Activated CD4-positive, alpha-beta memory T cell treated with anti-CD3 and anti-CD28 coated beads, Interleukin-2, amount 10 ng/mL, durations not matched to agents 7 days and 5 days (primary cell): ENCODE measurements at regions not wholly inside any gene's neighbourhood (a gene's known extent, or its start where the extent isn't known, plus 50 kb on each side); places are given as distances from the start of the nearest gene placed in this dataset.

Source experiments
- CTCF ChIA-PET: fragments of 350-600 bp; sonication (Branson Sonifier 250); formaldehyde crosslinking; loops from one replicate; lab custom pipeline; 2021; ENCODE audit warnings: antibody characterized with exemption, inconsistent platforms; lab: Charles Lee
- POLR2A ChIA-PET: fragments of 350-600 bp; sonication (Branson Sonifier 250); formaldehyde crosslinking; loops from one replicate; lab custom pipeline; 2021; ENCODE audit warnings: antibody characterized with exemption; lab: Charles Lee
- DNase-seq: peaks from one replicate; pipeline ENCODE4 v3.0.0-alpha.2; 2020
- H3K27ac Mint-ChIP-seq: one replicate; pipeline ENCODE4 v1.8.0; 2021; ENCODE audit warnings: mild to moderate bottlenecking, mixed read lengths
- H3K27me3 Mint-ChIP-seq: one replicate; pipeline ENCODE4 v1.8.0; 2021; ENCODE audit warnings: mixed read lengths
- H3K36me3 Mint-ChIP-seq: one replicate; pipeline ENCODE4 v1.8.0; 2021; ENCODE audit warnings: low read depth, mixed read lengths
- H3K4me1 Mint-ChIP-seq: one replicate; pipeline ENCODE4 v1.8.0; 2021; ENCODE audit warnings: mixed read lengths
- H3K4me3 Mint-ChIP-seq: one replicate; pipeline ENCODE4 v1.8.0; 2021; ENCODE audit warnings: mild to moderate bottlenecking, mixed read lengths
- H3K9me3 Mint-ChIP-seq: one replicate; pipeline ENCODE4 v1.8.0; 2021; ENCODE audit warnings: mixed read lengths

- ChIA-PET CTCF (no interaction called here), POLR2A (no interaction called here)
- Mint-ChIP-seq H3K27ac (no peak overlapping the region), H3K27me3 (no peaks in the 10 kb centered on the region), H3K36me3 (no peaks in the 10 kb centered on the region), H3K9me3 (peaks cover 3% of the 10 kb centered on the region), H3K4me3 (no peak overlapping the region), H3K4me1 (no peaks in the 10 kb centered on the region)
- no peak for DNase-seq
Observed at GRCh38 chr3:167120828-167121227, 259.3 kb downstream of the ZBBX start.

GRCh38 chr3:167116120-167116922 lies 263.8 kb downstream of the ZBBX start:
- no peak overlapping the region for H3K4me3 Mint-ChIP-seq
- ChIA-PET CTCF (no interaction called here), POLR2A (no interaction called here)
- no peak for DNase-seq
- no peaks in the 10 kb centered on the region for H3K4me1 Mint-ChIP-seq
- H3K27ac Mint-ChIP-seq = no peak overlapping the region
- no peaks in the 10 kb centered on the region for H3K36me3 Mint-ChIP-seq
- no peaks in the 10 kb centered on the region for H3K9me3 Mint-ChIP-seq
- H3K27me3 Mint-ChIP-seq = no peaks in the 10 kb centered on the region

- no peaks in the 10 kb centered on the region for H3K9me3 Mint-ChIP-seq
- H3K4me1 Mint-ChIP-seq = no peaks in the 10 kb centered on the region
- ChIA-PET POLR2A (no interaction called here), CTCF (no interaction called here)
- no peaks in the 10 kb centered on the region for H3K36me3 Mint-ChIP-seq
- H3K27me3 Mint-ChIP-seq = no peaks in the 10 kb centered on the region
- DNase-seq = no peak
- H3K27ac Mint-ChIP-seq = no peak overlapping the region
- no peak overlapping the region for H3K4me3 Mint-ChIP-seq
Observed at GRCh38 chr3:167115331-167115934, 264.7 kb downstream of the ZBBX start.

- ChIA-PET POLR2A (no interaction called here), CTCF (no interaction called here)
- no peak overlapping the region for H3K4me3 Mint-ChIP-seq
Observed at GRCh38 chr3:167114619-167115018, 265.5 kb downstream of the ZBBX start.

GRCh38 chr3:167113035-167113830 lies 266.9 kb downstream of the ZBBX start:
- Mint-ChIP-seq H3K27me3 (no peaks in the 10 kb centered on the region), H3K36me3 (no peaks in the 10 kb centered on the region), H3K27ac (no peak overlapping the region), H3K4me3 (no peak overlapping the region), H3K9me3 (no peaks in the 10 kb centered on the region), H3K4me1 (no peaks in the 10 kb centered on the region)
- no peak for DNase-seq
- ChIA-PET POLR2A (no interaction called here), CTCF (no interaction called here)

More at GRCh38 chr3:167114619-167115018, 265.5 kb downstream of the ZBBX start:
- no peak overlapping the region for H3K27ac Mint-ChIP-seq
- DNase-seq = no peak
- no peaks in the 10 kb centered on the region for H3K36me3 Mint-ChIP-seq
- no peaks in the 10 kb centered on the region for H3K27me3 Mint-ChIP-seq
- H3K4me1 Mint-ChIP-seq = no peaks in the 10 kb centered on the region
- no peaks in the 10 kb centered on the region for H3K9me3 Mint-ChIP-seq

GRCh38 chr3:167110901-167111300 lies 269.2 kb downstream of the ZBBX start:
- no peaks in the 10 kb centered on the region for H3K27me3 Mint-ChIP-seq
- CTCF ChIA-PET = no interaction called here
- no peaks in the 10 kb centered on the region for H3K4me1 Mint-ChIP-seq
- DNase-seq = no peak
- no peak overlapping the region for H3K27ac Mint-ChIP-seq
- H3K9me3 Mint-ChIP-seq = no peaks in the 10 kb centered on the region
- no peak overlapping the region for H3K4me3 Mint-ChIP-seq
- POLR2A ChIA-PET = interaction anchor here (0.7 kb wide), 1 partner anchor 1479 kb away, joined by 3 read pairs; no protein-coding TSS in a partner anchor
- H3K36me3 Mint-ChIP-seq = no peaks in the 10 kb centered on the region

- H3K27ac Mint-ChIP-seq = no peak overlapping the region
- H3K36me3 Mint-ChIP-seq = no peaks in the 10 kb centered on the region
- no peaks in the 10 kb centered on the region for H3K4me1 Mint-ChIP-seq
- H3K9me3 Mint-ChIP-seq = no peaks in the 10 kb centered on the region
- no peaks in the 10 kb centered on the region for H3K27me3 Mint-ChIP-seq
- ChIA-PET CTCF (no interaction called here), POLR2A (no interaction called here)
- no peak for DNase-seq
- H3K4me3 Mint-ChIP-seq = no peak overlapping the region
Observed at GRCh38 chr3:167109746-167110145, 270.4 kb downstream of the ZBBX start.

- no peak overlapping the region for H3K4me3 Mint-ChIP-seq
- H3K27me3 Mint-ChIP-seq = no peaks in the 10 kb centered on the region
Observed at GRCh38 chr3:167106456-167106855, 273.6 kb downstream of the ZBBX start.

GRCh38 chr3:167102071-167102470 lies 278.0 kb downstream of the ZBBX start:
- H3K9me3 Mint-ChIP-seq = no peaks in the 10 kb centered on the region
- no peaks in the 10 kb centered on the region for H3K27me3 Mint-ChIP-seq
- CTCF ChIA-PET = no interaction called here
- H3K4me3 Mint-ChIP-seq = no peak overlapping the region
- H3K4me1 Mint-ChIP-seq = no peaks in the 10 kb centered on the region
- POLR2A ChIA-PET = no interaction called here
- no peaks in the 10 kb centered on the region for H3K36me3 Mint-ChIP-seq
- H3K27ac Mint-ChIP-seq = no peak overlapping the region
- no peak for DNase-seq

More at GRCh38 chr3:167106456-167106855, 273.6 kb downstream of the ZBBX start:
- CTCF ChIA-PET = no interaction called here
- Mint-ChIP-seq H3K9me3 (no peaks in the 10 kb centered on the region), H3K27ac (no peak overlapping the region), H3K4me1 (no peaks in the 10 kb centered on the region), H3K36me3 (no peaks in the 10 kb centered on the region)
- DNase-seq = no peak
- POLR2A ChIA-PET = no interaction called here

GRCh38 chr3:167100651-167101050 lies 279.4 kb downstream of the ZBBX start:
- H3K36me3 Mint-ChIP-seq = no peaks in the 10 kb centered on the region
- H3K27ac Mint-ChIP-seq = no peak overlapping the region
- POLR2A ChIA-PET = no interaction called here
- H3K9me3 Mint-ChIP-seq = no peaks in the 10 kb centered on the region
- CTCF ChIA-PET = interaction anchor here (0.5 kb wide), 1 partner anchor 75 kb away, joined by 3 read pairs; no protein-coding TSS in a partner anchor
- no peak for DNase-seq
- no peak overlapping the region for H3K4me3 Mint-ChIP-seq
- H3K27me3 Mint-ChIP-seq = no peaks in the 10 kb centered on the region
- H3K4me1 Mint-ChIP-seq = no peaks in the 10 kb centered on the region

- DNase-seq = no peak
- H3K4me1 Mint-ChIP-seq = no peaks in the 10 kb centered on the region
- H3K9me3 Mint-ChIP-seq = no peaks in the 10 kb centered on the region
- H3K27ac Mint-ChIP-seq = no peak overlapping the region
- no peak overlapping the region for H3K4me3 Mint-ChIP-seq
- CTCF ChIA-PET = interaction anchor here (0.5 kb wide), 1 partner anchor 75 kb away, joined by 3 read pairs; no protein-coding TSS in a partner anchor
- H3K27me3 Mint-ChIP-seq = no peaks in the 10 kb centered on the region
- no peaks in the 10 kb centered on the region for H3K36me3 Mint-ChIP-seq
- POLR2A ChIA-PET = no interaction called here
Observed at GRCh38 chr3:167100200-167100599, 279.9 kb downstream of the ZBBX start.

- ChIA-PET POLR2A (no interaction called here), CTCF (no interaction called here)
- DNase-seq = no peak
- Mint-ChIP-seq H3K4me1 (no peaks in the 10 kb centered on the region), H3K27ac (no peak overlapping the region), H3K4me3 (no peak overlapping the region), H3K36me3 (no peaks in the 10 kb centered on the region), H3K27me3 (no peaks in the 10 kb centered on the region), H3K9me3 (no peaks in the 10 kb centered on the region)
Observed at GRCh38 chr3:167095976-167096375, 284.1 kb downstream of the ZBBX start.

GRCh38 chr3:167094632-167095031 lies 285.5 kb downstream of the ZBBX start:
- no peak for DNase-seq
- no peak overlapping the region for H3K4me3 Mint-ChIP-seq
- no peaks in the 10 kb centered on the region for H3K4me1 Mint-ChIP-seq
- H3K9me3 Mint-ChIP-seq = no peaks in the 10 kb centered on the region
- ChIA-PET POLR2A (no interaction called here), CTCF (no interaction called here)
- H3K27me3 Mint-ChIP-seq = no peaks in the 10 kb centered on the region
- no peaks in the 10 kb centered on the region for H3K36me3 Mint-ChIP-seq
- H3K27ac Mint-ChIP-seq = no peak overlapping the region
